BLaER1 treated with 17β-estradiol and CSF1 and Interleukin-3, amounts not matched to agents 10 nM and 100 nM (cell line): ENCODE measurements at regions not wholly inside any gene's neighbourhood (a gene's known extent, or its start where the extent isn't known, plus 50 kb on each side); places are given as distances from the start of the nearest gene placed in this dataset.
"Not testable (repeated sequence)": the region's sequence is repeated elsewhere in the genome, so short reads cannot be mapped to it uniquely, and the experiment has no call there.

ENCODE experiments used
- H3K27ac ChIP-seq, 11 experiments: shearing (Covaris generic); formaldehyde crosslinking; 2 replicates each; pipeline ENCODE4 v1.8.1; 2022
- H3K27me3 ChIP-seq, 11 experiments: shearing (Covaris generic); formaldehyde crosslinking; 2 replicates each; pipeline ENCODE4 v1.8.1; 2022
- H3K36me3 ChIP-seq, 11 experiments: shearing (Covaris generic); formaldehyde crosslinking; 2 replicates each; pipeline ENCODE4 v1.8.1; 2022
- H3K4me1 ChIP-seq, 10 experiments: shearing (Covaris generic); formaldehyde crosslinking; 2 replicates each; pipeline ENCODE4 v1.8.1; 2022
- H3K4me2 ChIP-seq, 11 experiments: shearing (Covaris generic); formaldehyde crosslinking; 2 replicates each; pipeline ENCODE4 v1.8.1; 2022
- H3K4me3 ChIP-seq, 10 experiments: shearing (Covaris generic); formaldehyde crosslinking; 2 replicates each; pipeline ENCODE4 v1.8.1; 2022
- H3K9ac ChIP-seq, 11 experiments: shearing (Covaris generic); formaldehyde crosslinking; 2 replicates each; pipeline ENCODE4 v1.8.1; 2022
- H3K9me3 ChIP-seq, 11 experiments: shearing (Covaris generic); formaldehyde crosslinking; replicated peaks in 1 of 11; 2 replicates each; pipeline ENCODE4 v1.8.1; 2022
- H4K20me1 ChIP-seq, 11 experiments: shearing (Covaris generic); formaldehyde crosslinking; 2 replicates each; pipeline ENCODE4 v1.8.1; 2022
- Cebpa-rat ChIP-seq, 11 experiments: shearing (Covaris generic); IDR thresholded peaks; 2 replicates each; pipeline ENCODE4 v1.8.1; 2022

DNA sequence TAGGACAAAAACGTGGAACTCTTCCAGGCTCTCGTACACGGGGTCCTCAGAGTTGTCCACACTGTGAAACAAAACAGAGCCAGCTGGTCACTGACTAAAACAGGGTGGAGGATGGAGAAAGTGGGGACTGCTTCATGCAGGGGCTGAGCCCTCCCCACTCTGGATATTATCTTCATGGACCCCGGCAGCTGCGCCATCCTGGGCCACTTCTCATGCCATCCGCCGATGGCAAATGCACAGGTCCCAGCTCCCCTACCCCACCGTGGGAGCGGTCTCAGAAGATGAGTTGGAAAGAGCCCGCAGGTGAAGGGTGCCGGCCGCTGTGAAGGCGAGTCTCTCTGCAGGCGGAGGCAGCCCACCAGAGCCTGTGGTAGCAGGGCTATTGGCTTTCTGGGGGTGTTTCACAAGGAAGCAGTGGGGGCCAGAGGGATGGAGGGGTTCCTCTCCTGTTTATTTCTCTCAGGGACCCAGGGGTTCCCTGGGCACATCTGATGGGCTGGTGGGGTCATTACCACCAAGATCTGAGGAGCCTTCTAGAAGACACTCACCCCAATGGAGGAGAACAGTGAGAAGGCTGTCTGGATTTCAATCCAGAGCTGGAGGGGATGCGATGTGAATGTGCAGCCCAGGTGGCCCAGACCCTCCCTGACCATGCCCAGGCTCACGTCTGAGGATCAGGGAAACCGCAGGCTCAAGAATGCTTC, 177.3 kb downstream of the KLF13 start:
- Histone ChIP-seq H3K9me3 (peaks cover 0 to 12% (median 0%) of the 10 kb centered on the region in 11 experiments; a peak in 6 of 22 replicates), H3K27ac (no peak overlapping the region), H3K4me1 (peaks cover 19 to 23% (median 20%) of the 10 kb centered on the region in 10 experiments), H3K27me3 (no peaks in the 10 kb centered on the region), H3K4me2 (no peak overlapping the region), H3K4me3 (no peak overlapping the region), H3K36me3 (no peaks in the 10 kb centered on the region), H4K20me1 (no peaks in the 10 kb centered on the region), H3K9ac (no peak overlapping the region)
- no peak for TF ChIP-seq Cebpa-rat (IDR thresholded peaks at IDR 0.05)

DNA sequence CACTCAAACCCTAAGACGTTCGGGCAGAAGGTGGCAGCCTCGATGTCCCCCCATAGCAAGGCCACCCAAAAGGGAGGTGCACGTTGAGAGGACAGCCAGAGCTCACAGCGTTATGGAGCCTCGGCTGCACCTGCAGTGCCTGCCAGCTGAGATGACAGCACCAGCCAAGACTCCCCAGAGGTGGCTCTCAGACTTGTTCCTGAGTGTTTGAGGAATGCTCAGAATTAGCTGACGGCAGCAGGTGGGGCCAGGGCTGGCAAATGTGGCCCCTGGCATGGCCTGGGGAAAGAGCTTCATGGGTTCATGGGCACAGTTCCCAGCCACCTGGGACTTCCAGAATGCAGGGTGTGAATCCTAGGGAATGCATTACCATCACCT, 177.8 kb downstream of the KLF13 start:
- Histone ChIP-seq H3K36me3 (no peaks in the 10 kb centered on the region), H3K4me1 (peaks cover 15 to 18% (median 16%) of the 10 kb centered on the region in 10 experiments), H3K9ac (no peak overlapping the region), H3K4me3 (no peak overlapping the region), H4K20me1 (no peaks in the 10 kb centered on the region), H3K27ac (no peak overlapping the region), H3K4me2 (no peak overlapping the region), H3K9me3 (peaks cover 0 to 12% (median 0%) of the 10 kb centered on the region in 11 experiments; a peak in 6 of 22 replicates), H3K27me3 (no peaks in the 10 kb centered on the region)
- no peak for TF ChIP-seq Cebpa-rat (IDR thresholded peaks at IDR 0.05)

DNA sequence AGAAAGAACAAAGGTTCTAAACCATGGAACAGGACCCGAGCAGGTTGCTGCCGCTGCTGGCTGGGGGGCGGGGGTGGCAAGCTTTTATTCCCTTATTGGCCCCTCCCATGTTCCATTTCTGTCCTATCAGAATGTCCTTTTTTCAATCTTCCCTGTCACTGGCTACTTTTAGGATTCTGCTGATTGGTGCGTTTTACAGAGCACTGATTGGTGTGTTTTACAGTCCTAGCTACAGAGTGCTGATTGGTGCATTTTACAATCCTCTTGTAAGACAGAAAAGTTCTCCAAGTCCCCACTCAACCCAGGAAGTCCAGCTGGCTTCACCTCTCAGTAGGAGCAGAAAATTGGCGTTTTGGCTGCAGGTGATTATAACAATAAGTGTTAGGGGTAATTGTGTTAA, 180.9 kb downstream of the KLF13 start:
- H3K9ac ChIP-seq, H3K4me3 ChIP-seq: not testable (repeated sequence)

DNA sequence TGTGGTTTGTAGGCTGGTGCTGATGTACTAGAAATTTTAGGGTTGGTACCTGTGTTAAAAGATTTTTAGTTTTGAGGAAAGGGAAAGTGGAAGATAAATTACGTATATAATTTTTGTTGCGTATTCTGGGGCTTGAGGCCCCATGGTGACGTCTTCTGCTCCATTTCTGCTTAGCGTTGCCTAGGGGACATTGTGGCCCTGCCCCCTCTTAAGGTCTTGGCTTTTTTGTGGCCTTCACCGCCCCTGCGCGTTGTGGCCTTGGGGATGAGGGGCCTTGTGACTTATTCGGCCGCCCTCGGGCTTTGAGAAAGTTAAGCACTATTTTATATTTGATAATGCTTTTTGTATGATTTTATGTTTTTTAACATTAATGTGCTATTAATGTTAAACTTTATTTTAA, 182.0 kb downstream of the KLF13 start:
- no peak for TF ChIP-seq Cebpa-rat (IDR thresholded peaks at IDR 0.05)

More for the DNA sequence above, 180.9 kb downstream of the KLF13 start:
- H4K20me1 ChIP-seq, H3K4me1 ChIP-seq, H3K27me3 ChIP-seq, H3K27ac ChIP-seq, H3K4me2 ChIP-seq, H3K36me3 ChIP-seq: not testable (repeated sequence)
- peaks cover 0 to 12% (median 0%) of the 10 kb centered on the region in 11 experiments; a peak in 6 of 22 replicates for H3K9me3 ChIP-seq

DNA sequence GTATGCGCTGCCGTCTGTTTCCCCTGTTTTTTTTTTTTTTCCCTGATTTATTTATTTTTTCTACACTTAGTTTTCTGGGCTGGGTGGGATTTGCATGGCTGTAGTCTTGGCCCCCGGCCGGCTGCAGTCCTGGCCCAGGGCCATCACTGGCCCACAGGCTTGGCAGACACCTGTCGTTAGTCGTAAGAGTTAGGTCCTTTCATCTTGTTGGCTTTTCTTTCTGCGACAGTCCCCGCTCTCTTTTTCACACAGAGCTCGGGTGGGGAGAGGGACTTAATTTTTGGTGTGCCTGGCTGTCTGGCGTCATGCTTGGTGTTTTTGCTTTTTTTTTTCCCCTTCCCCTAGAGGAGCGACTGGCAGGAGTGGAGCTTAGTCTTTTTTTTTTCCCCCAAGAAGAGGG, 183.4 kb downstream of the KLF13 start:
- H4K20me1 ChIP-seq = no peaks in the 10 kb centered on the region
- no peak for TF ChIP-seq Cebpa-rat (IDR thresholded peaks at IDR 0.05)
- no peak overlapping the region for H3K27ac ChIP-seq
- H3K4me1 ChIP-seq = no peaks in the 10 kb centered on the region
- no peak overlapping the region for H3K4me3 ChIP-seq
- peaks cover 0 to 12% (median 0%) of the 10 kb centered on the region in 11 experiments; a peak in 6 of 22 replicates for H3K9me3 ChIP-seq
- no peak overlapping the region for H3K9ac ChIP-seq
- H3K27me3 ChIP-seq = no peaks in the 10 kb centered on the region
- H3K4me2 ChIP-seq = no peak overlapping the region
- no peaks in the 10 kb centered on the region for H3K36me3 ChIP-seq

More for the DNA sequence above, 182.0 kb downstream of the KLF13 start:
- Histone ChIP-seq H3K27ac (no peak overlapping the region), H4K20me1 (no peaks in the 10 kb centered on the region), H3K4me2 (no peak overlapping the region), H3K9ac (no peak overlapping the region), H3K36me3 (no peaks in the 10 kb centered on the region), H3K27me3 (no peaks in the 10 kb centered on the region), H3K4me3 (no peak overlapping the region), H3K9me3 (peaks cover 0 to 12% (median 0%) of the 10 kb centered on the region in 11 experiments; a peak in 6 of 22 replicates), H3K4me1 (no peaks in the 10 kb centered on the region)

DNA sequence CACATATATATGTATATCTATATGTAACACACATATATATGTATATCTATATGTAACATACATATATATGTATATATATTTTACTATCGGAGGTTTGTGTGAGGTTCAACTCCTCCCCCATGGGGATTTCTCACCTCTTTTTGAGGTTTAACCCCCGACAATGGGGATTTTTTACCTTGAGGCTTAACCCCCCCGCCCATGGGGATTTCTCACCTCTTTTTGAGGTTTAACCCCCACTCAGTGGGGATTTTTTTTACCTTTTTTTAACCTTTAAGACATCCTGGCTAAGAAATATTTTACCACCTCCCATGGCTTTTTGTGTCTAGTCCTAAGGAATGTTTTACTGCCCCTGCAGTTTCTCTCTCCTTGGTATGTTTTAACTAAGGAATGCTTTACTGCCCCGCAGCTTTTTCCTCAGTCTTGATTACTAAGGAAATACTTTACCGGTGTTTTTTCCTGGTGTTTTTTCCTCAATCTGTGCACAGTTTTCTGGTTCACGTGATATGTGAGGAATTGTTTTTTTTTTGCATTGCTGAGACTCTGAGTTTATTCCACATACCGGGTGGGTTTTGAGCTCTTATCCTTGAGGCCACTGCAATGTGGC, 185.2 kb downstream of the KLF13 start:
- H3K9ac ChIP-seq = no peak overlapping the region
- no peaks in the 10 kb centered on the region for H3K27me3 ChIP-seq
- H4K20me1 ChIP-seq = no peaks in the 10 kb centered on the region
- TF ChIP-seq Cebpa-rat (IDR thresholded peaks at IDR 0.05) = no peak
- H3K4me1 ChIP-seq = no peaks in the 10 kb centered on the region
- no peak overlapping the region for H3K4me2 ChIP-seq
- no peak overlapping the region for H3K27ac ChIP-seq
- peaks cover 0 to 12% (median 0%) of the 10 kb centered on the region in 11 experiments; a peak in 6 of 22 replicates for H3K9me3 ChIP-seq
- no peak overlapping the region for H3K4me3 ChIP-seq
- H3K36me3 ChIP-seq = no peaks in the 10 kb centered on the region

DNA sequence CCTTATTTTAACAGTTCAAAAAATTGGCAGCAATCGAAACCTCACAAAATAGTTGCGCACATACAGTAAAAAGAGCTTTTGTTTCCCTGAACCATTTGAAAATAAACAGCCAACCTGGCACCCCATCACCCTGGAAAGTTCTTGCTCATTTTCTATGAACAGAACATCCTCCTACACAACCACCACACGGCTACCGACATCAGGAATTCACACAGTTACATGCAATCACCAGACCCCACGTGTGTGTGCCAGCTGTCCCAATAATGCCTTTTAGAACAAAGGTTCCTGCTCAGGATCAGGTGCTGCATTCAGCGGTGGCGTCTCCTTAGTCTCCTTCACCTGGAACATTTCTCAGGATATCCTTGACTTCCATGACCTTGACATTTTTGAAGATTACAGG, 186.5 kb downstream of the KLF13 start:
- H3K4me3 ChIP-seq = no peak overlapping the region

DNA sequence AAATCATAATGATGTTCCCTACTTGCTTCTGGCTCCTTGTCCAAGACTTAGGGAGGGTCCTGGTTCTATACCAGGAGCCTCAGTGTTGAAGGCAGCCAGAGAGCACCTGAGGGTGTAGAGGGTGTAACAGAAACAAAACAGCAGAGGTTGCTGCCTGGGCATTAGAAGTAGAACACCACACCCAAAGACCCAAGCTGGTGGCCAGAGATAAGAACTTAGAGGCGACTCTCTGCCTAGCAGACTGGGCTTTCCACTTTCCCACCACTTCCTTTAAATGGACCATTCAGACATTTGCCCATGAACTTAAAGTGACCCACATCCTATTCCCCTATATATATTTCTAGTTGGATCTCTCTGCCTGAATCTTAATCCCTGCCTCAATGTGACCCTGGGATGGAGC, 189.8 kb downstream of the KLF13 start:
- Histone ChIP-seq H3K4me1 (no peaks in the 10 kb centered on the region), H3K9ac (no peak overlapping the region), H3K27me3 (no peaks in the 10 kb centered on the region), H3K9me3 (no peaks in the 10 kb centered on the region; a peak in 1 of 22 replicates), H3K27ac (no peak overlapping the region), H3K4me3 (no peak overlapping the region), H4K20me1 (no peaks in the 10 kb centered on the region), H3K4me2 (no peak overlapping the region), H3K36me3 (no peaks in the 10 kb centered on the region)
- TF ChIP-seq Cebpa-rat (IDR thresholded peaks at IDR 0.05) = no peak

More for the DNA sequence above, 186.5 kb downstream of the KLF13 start:
- H3K4me2 ChIP-seq = no peak overlapping the region
- H4K20me1 ChIP-seq = no peaks in the 10 kb centered on the region
- H3K27me3 ChIP-seq = no peaks in the 10 kb centered on the region
- H3K27ac ChIP-seq = no peak overlapping the region
- no peaks in the 10 kb centered on the region for H3K4me1 ChIP-seq
- peaks cover 0 to 6% (median 0%) of the 10 kb centered on the region in 11 experiments; a peak in 6 of 22 replicates for H3K9me3 ChIP-seq
- no peak for TF ChIP-seq Cebpa-rat (IDR thresholded peaks at IDR 0.05)
- no peak overlapping the region for H3K9ac ChIP-seq
- no peaks in the 10 kb centered on the region for H3K36me3 ChIP-seq

DNA sequence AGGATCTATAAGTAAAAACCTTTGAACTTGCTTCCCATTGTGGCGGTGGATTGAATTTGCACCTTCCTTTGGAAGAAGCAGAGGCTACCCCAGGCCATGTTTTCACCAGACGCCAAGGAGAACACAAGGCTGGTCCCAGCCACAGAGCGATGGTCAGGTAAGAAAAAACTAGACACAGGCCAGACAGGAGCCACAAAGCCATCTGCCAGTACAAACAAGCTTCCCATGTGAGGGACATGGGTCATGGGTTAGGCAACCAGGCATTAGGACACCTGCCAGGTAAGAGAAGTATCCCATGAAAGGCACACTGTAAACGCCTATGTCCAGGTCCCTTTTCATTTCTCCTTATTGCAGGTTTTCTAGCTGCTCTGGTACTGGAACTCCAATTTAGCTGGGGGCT, 190.2 kb downstream of the KLF13 start:
- TF ChIP-seq Cebpa-rat (IDR thresholded peaks at IDR 0.05) = no peak
- Histone ChIP-seq H3K4me2 (no peak overlapping the region), H3K4me3 (no peak overlapping the region), H3K27me3 (no peaks in the 10 kb centered on the region), H3K9me3 (no peaks in the 10 kb centered on the region; a peak in 1 of 22 replicates), H3K27ac (no peak overlapping the region), H3K36me3 (no peaks in the 10 kb centered on the region), H4K20me1 (no peaks in the 10 kb centered on the region), H3K4me1 (no peaks in the 10 kb centered on the region), H3K9ac (no peak overlapping the region)

DNA sequence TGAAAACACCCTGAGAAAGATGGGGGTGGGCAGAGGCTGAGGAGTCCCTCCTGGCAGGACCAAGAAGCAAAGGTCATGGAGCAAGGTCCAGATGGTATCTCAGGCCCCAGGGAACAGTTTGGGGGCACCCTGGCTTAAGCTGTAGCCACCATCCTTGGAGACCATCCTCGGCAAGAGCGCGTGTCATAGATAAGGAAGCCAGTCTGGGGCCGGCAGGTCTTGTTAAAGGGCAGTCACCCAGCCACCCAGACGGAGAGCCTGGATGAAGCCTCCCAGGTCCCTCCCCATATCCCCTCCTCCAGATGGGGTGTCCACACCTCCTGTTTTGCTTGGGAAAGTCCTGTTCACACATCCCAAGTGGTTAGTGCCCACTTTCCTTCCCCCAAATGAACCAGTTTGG, 191.1 kb downstream of the KLF13 start:
- H3K9ac ChIP-seq = no peak overlapping the region
- no peaks in the 10 kb centered on the region for H3K36me3 ChIP-seq
- no peak overlapping the region for H3K4me2 ChIP-seq
- no peaks in the 10 kb centered on the region for H4K20me1 ChIP-seq
- no peak overlapping the region for H3K27ac ChIP-seq
- no peak for TF ChIP-seq Cebpa-rat (IDR thresholded peaks at IDR 0.05)
- no peak overlapping the region for H3K4me3 ChIP-seq
- no peaks in the 10 kb centered on the region; a peak in 1 of 22 replicates for H3K9me3 ChIP-seq
- no peaks in the 10 kb centered on the region for H3K27me3 ChIP-seq
- peaks cover 0 to 1% (median 0%) of the 10 kb centered on the region in 10 experiments; a peak in 3 of 20 replicates for H3K4me1 ChIP-seq
